ENCODE measurements at regions not wholly inside any gene's neighbourhood (a gene's known extent, or its start where the extent isn't known, plus 50 kb on each side); places are given as distances from the start of the nearest gene placed in this dataset.
"Not testable (repeated sequence)": the region's sequence is repeated elsewhere in the genome, so short reads cannot be mapped to it uniquely, and the experiment has no call there.

DNA sequence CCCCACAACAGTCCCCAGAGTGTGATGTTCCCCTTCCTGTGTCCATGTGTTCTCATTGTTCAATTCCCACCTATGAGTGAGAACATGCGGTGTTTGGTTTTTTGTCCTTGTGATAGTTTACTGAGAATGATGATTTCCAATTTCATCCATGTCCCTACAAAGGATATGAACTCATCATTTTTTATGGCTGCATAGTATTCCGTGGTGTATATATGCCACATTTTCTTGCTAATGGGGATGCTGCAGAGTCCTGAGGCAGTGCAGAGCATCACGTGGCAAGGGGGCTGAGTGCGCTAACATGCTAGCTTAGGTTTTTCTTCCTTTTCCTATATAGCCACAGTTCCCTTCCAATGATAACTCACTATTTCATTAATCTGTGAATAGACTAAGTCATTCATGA lies 127.5 kb upstream of the PMCH start:
- TF ChIP-seq, protein P1, sequence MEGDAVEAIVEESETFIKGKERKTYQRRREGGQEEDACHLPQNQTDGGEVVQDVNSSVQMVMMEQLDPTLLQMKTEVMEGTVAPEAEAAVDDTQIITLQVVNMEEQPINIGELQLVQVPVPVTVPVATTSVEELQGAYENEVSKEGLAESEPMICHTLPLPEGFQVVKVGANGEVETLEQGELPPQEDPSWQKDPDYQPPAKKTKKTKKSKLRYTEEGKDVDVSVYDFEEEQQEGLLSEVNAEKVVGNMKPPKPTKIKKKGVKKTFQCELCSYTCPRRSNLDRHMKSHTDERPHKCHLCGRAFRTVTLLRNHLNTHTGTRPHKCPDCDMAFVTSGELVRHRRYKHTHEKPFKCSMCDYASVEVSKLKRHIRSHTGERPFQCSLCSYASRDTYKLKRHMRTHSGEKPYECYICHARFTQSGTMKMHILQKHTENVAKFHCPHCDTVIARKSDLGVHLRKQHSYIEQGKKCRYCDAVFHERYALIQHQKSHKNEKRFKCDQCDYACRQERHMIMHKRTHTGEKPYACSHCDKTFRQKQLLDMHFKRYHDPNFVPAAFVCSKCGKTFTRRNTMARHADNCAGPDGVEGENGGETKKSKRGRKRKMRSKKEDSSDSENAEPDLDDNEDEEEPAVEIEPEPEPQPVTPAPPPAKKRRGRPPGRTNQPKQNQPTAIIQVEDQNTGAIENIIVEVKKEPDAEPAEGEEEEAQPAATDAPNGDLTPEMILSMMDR (IDR thresholded peaks at IDR 0.05): not testable (repeated sequence)
- TF ChIP-seq POLR2A, POLR2AphosphoS5 (IDR thresholded peaks at IDR 0.05): not testable (repeated sequence)

Data from prostate gland (tissue), 2 donors.